ENCODE measurements at regions not wholly inside any gene's neighbourhood (a gene's known extent, or its start where the extent isn't known, plus 50 kb on each side); places are given as distances from the start of the nearest gene placed in this dataset.

DNA sequence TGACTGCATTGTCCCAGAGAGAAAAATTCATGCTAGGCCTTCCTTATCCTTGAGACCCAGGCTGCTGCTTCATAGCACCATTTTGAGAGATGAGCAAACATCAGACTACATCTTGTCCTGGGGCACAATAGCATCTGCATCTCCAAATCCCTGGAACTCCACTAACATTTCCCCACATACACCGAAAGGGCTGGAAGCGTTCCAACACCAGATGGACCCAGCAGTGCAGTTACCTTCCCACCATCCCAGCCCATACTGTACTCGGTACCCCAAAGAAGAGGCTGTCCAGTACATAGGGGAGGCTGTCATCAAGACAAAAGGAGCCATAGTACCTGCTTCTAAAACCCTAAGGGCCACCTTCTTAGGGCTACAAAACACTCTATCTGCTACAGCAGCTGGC is 547.2 kb upstream of the CHORDC1 start:
- TF ChIP-seq, protein P1, sequence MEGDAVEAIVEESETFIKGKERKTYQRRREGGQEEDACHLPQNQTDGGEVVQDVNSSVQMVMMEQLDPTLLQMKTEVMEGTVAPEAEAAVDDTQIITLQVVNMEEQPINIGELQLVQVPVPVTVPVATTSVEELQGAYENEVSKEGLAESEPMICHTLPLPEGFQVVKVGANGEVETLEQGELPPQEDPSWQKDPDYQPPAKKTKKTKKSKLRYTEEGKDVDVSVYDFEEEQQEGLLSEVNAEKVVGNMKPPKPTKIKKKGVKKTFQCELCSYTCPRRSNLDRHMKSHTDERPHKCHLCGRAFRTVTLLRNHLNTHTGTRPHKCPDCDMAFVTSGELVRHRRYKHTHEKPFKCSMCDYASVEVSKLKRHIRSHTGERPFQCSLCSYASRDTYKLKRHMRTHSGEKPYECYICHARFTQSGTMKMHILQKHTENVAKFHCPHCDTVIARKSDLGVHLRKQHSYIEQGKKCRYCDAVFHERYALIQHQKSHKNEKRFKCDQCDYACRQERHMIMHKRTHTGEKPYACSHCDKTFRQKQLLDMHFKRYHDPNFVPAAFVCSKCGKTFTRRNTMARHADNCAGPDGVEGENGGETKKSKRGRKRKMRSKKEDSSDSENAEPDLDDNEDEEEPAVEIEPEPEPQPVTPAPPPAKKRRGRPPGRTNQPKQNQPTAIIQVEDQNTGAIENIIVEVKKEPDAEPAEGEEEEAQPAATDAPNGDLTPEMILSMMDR (IDR thresholded peaks at IDR 0.05; ENCODE audit: insufficient read depth, low read depth, low read length, missing control alignments), result no peak
- DNase-seq (ENCODE audit: low read depth), result no peak
- H3K4me3 ChIP-seq (ENCODE audit: low read length), result no peak overlapping the region

DNA sequence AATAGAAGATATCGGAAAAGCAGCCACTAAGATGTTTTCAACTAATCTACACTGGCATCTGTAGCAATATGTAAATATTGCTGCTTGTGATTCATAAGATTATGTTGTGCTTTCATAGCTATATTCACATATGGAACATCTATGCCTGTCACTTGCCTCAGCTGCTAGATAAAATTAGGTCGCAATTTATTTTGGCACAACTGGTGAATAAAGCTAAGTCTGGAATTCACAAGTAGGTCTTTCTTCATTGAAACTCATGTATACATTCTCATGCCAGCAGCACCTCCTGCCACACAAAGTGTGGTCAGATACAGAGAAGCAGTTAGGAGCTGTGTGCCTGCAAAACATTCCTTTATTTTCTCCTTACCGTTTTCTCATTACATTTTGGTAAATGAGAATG is 543.3 kb upstream of the CHORDC1 start:
- no peak for DNase-seq (ENCODE audit: low read depth)
- TF ChIP-seq, protein P1 (IDR thresholded peaks at IDR 0.05; ENCODE audit: insufficient read depth, low read depth, low read length, missing control alignments), result no peak
- H3K4me3 ChIP-seq (ENCODE audit: low read length), result no peak overlapping the region

DNA sequence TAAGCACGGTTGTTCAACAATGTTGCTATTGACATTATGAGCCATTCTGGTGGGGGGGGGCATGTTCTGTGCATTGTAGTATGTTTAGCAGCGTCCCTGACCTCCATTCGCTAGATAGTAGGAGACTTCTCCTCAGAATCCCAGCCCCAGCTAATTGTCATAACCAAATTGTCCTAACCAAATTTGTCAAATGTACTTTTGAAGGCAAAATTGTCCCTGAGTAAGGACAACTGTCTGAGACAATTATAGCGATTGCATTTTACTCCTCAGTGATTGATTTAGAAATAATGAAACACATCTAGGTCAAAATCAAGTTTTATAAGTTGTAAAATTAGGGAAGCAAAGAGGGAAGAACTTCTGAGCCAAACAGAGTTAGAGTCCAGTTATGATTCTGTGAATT is 541.8 kb upstream of the CHORDC1 start:
- H3K4me3 ChIP-seq (ENCODE audit: low read length), result no peak overlapping the region
- no peak for DNase-seq (ENCODE audit: low read depth)
- TF ChIP-seq, protein P1 (IDR thresholded peaks at IDR 0.05; ENCODE audit: insufficient read depth, low read depth, low read length, missing control alignments), result no peak

DNA sequence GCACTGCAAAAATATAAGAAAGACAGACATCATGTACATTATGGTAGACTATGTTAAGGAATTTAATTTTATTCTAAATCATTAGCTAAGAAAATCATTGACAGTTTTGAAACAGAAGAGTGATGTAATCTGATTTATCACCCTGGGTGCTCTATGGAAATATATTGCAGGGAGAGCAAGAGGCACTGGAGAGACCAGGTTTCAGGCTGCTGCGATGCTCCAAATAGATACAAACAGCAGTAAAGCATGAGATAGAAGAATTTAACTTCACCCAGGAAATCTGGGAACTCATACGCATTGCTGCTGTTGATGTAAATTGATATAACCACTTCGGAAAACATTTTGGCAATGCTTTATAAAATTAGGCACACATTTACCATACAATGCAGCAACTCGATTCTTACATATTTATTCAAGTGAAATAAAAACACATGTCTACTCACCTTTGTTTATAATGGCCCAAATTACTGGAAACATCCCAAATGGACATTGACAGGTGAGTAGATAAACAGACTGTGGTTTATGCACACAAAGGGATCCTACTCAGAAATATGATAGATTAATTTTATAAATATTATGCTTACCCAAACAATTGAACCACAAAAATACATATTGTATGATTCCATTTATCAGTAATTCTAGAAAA is 535.1 kb upstream of the CHORDC1 start:
- TF ChIP-seq, protein P1 (IDR thresholded peaks at IDR 0.05; ENCODE audit: insufficient read depth, low read depth, low read length, missing control alignments), result no peak
- DNase-seq (ENCODE audit: low read depth), result no peak
- no peak overlapping the region for H3K4me3 ChIP-seq (ENCODE audit: low read length)

DNA sequence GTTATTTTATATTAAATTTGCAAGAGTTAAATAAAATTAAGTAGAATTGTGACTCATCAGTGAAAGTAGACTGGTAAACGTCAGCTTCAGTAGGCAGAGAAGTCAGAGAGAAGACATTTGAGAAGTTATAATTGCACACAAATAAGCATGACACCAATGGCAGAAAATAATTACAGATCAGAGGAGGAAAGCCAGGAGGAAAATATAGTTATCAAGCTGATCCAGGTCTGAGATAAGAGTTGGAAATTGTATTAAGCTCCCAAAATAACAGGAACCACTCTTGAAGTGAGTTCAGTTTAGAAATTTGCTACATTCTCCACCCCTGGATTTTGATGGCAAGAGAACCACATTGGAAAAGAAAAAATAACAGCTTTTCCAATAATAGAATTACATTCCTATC is 533.8 kb upstream of the CHORDC1 start:
- no peak for DNase-seq (ENCODE audit: low read depth)
- no peak overlapping the region for H3K4me3 ChIP-seq (ENCODE audit: low read length)
- TF ChIP-seq, protein P1 (IDR thresholded peaks at IDR 0.05; ENCODE audit: insufficient read depth, low read depth, low read length, missing control alignments), result no peak

DNA sequence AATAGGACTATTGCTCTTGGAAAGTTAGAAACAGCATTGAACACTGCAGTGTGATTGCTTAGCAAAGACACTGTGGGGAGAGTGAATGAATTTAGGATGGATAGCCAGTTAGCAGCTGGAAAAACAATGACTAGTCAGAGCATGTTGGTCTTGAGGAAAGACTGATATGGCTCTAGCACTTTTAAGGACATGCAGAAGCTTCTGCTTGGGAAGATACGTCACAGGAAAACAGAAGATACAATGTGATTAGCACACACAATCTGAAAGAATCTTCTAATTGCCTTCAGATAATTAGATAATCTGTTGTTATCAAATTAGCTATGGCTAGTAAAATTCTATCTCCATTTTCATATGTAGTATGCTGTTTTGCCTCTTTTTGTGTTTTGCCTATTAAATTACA is 530.7 kb upstream of the CHORDC1 start:
- TF ChIP-seq, protein P1 (IDR thresholded peaks at IDR 0.05; ENCODE audit: insufficient read depth, low read depth, low read length, missing control alignments), result no peak
- no peak overlapping the region for H3K4me3 ChIP-seq (ENCODE audit: low read length)
- no peak for DNase-seq (ENCODE audit: low read depth)

DNA sequence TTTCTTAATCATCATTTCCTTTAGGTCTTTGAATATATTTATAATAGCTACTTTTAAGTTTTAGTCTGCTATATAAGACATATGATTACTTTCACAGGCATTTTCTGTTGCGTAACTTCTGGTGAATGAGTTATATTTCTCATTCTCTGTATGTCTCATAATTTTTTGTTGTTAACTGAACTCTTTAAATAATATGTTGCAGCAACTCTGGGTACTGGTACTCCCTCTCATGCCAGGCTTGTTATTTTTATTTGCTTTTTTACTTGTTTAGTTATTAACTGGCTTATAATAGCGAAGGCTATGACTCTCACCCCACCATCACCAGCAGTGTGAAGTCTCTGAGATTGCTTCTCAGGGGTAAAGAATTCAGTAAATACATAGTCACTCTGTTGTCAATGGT is 524.2 kb upstream of the CHORDC1 start:
- TF ChIP-seq, protein P1 (IDR thresholded peaks at IDR 0.05; ENCODE audit: insufficient read depth, low read depth, low read length, missing control alignments), result no peak
- DNase-seq (ENCODE audit: low read depth), result peak; percentile 92
- H3K4me3 ChIP-seq (ENCODE audit: low read length), result no peak overlapping the region

All from epithelial cell of esophagus (primary cell).